ENCODE measurements at regions not wholly inside any gene's neighbourhood (a gene's known extent, or its start where the extent isn't known, plus 50 kb on each side); places are given as distances from the start of the nearest gene placed in this dataset.

DNA sequence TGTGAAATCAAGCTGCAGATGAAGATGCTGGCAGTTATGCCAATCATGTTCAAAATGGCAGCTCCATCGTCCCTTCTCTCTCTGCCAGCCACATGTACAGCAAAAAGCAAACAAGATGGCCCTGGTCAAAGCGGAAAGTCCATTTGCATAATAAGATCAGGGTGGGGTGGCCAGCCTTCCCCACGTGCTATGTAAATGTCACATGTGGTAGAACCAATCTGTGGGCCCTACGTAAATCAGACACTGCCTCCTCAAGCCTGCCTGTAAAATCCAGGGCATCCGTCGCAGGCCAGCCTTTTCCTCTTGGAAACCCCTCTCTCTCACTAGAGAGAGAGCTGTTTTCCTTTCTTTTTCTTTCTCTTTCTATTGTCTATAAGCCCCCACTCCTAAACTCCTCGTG is 243.5 kb upstream of the KBTBD8 start:
- TF ChIP-seq SUZ12 (IDR thresholded peaks at IDR 0.05; ENCODE audit: extremely low read depth, insufficient read depth, insufficient read length) (no peak), YY1 (IDR thresholded peaks at IDR 0.05; ENCODE audit: insufficient read depth, insufficient read length) (no peak)
